GM23338 (cell line): ENCODE measurements at regions not wholly inside any gene's neighbourhood (a gene's known extent, or its start where the extent isn't known, plus 50 kb on each side); places are given as distances from the start of the nearest gene placed in this dataset.

ENCODE experiments used
- ATAC-seq: fragments of 200-7000 bp; cut with Tn5 transposase; 3 replicates; pipeline ENCODE4 v1.9.1; 2020
- DNase-seq: peaks from one replicate; pipeline ENCODE4 v3.0.0-alpha.2; 2015; ENCODE audit warnings: low spot score
- H2AFZ ChIP-seq: fragments of 200-600 bp; sonication (generic); 2 replicates; pipeline ENCODE4 v1.8.0; 2016; ENCODE audit warnings: antibody characterized with exemption, mild to moderate bottlenecking, moderate library complexity
- H3F3A ChIP-seq: fragments of 200-600 bp; sonication (generic); replicated peaks from 2 replicates; pipeline ENCODE4 v1.8.0; 2017; ENCODE audit warnings: antibody characterized with exemption, mixed run types, low read depth
- H3K27ac ChIP-seq: fragments of 200-600 bp; sonication (generic); 2 replicates; pipeline ENCODE4 v1.6.1; 2016; ENCODE audit warnings: low read depth
- H3K27me3 ChIP-seq: fragments of 200-600 bp; sonication (generic); 2 replicates; pipeline ENCODE4 v1.8.0; 2016; ENCODE audit warnings: mild to moderate bottlenecking, mixed run types, moderate library complexity; ENCODE audit not compliant: insufficient read depth
- H3K36me3 ChIP-seq: fragments of 200-600 bp; sonication (generic); 2 replicates; pipeline ENCODE4 v1.8.0; 2016; ENCODE audit warnings: mild to moderate bottlenecking; ENCODE audit not compliant: insufficient read depth
- H3K4me1 ChIP-seq: fragments of 200-600 bp; sonication (generic); 2 replicates; pipeline ENCODE4 v1.8.0; 2016; ENCODE audit warnings: mild to moderate bottlenecking, moderate library complexity; ENCODE audit not compliant: insufficient read depth
- H3K4me2 ChIP-seq: fragments of 200-600 bp; sonication (generic); 2 replicates; pipeline ENCODE4 v1.7.1; 2017; ENCODE audit warnings: mixed run types
- H3K4me3 ChIP-seq: fragments of 200-600 bp; sonication (generic); 2 replicates; pipeline ENCODE4 v1.6.1; 2016; ENCODE audit warnings: mixed run types
- H3K79me2 ChIP-seq: fragments of 200-600 bp; sonication (generic); replicated peaks from 2 replicates; pipeline ENCODE4 v1.8.0; 2017; ENCODE audit warnings: mild to moderate bottlenecking; ENCODE audit not compliant: insufficient read depth
- H3K9me2 ChIP-seq: fragments of 200-600 bp; sonication (generic); 2 replicates; pipeline ENCODE4 v1.8.0; 2017; ENCODE audit not compliant: insufficient read depth
- H4K20me1 ChIP-seq: fragments of 200-600 bp; sonication (generic); replicated peaks from 2 replicates; pipeline ENCODE4 v1.8.0; 2017; ENCODE audit warnings: mild to moderate bottlenecking; ENCODE audit not compliant: insufficient read depth
- H3K27ac Mint-ChIP-seq: 2 replicates; pipeline ENCODE4 v1.8.0; 2020; ENCODE audit warnings: inconsistent platforms, mild to moderate bottlenecking, moderate library complexity, mixed read lengths
- H3K27me3 Mint-ChIP-seq: 3 replicates; pipeline ENCODE4 v1.8.0; 2022; ENCODE audit warnings: low read depth, mild to moderate bottlenecking, moderate library complexity, mixed read lengths, inconsistent platforms; ENCODE audit not compliant: insufficient read depth, poor library complexity
- H3K36me3 Mint-ChIP-seq: 3 replicates; pipeline ENCODE4 v1.8.0; 2021; ENCODE audit warnings: low read depth, mild to moderate bottlenecking, inconsistent platforms, moderate library complexity, mixed read lengths
- H3K4me1 Mint-ChIP-seq: 3 replicates; pipeline ENCODE4 v1.8.0; 2020; ENCODE audit warnings: mild to moderate bottlenecking, inconsistent platforms, mixed read lengths
- H3K4me3 Mint-ChIP-seq: 3 replicates; pipeline ENCODE4 v1.8.0; 2021; ENCODE audit warnings: moderate library complexity, mild to moderate bottlenecking, inconsistent platforms, mixed read lengths
- H3K9me3 Mint-ChIP-seq: 3 replicates; pipeline ENCODE4 v1.8.0; 2020; ENCODE audit warnings: moderate library complexity, mild to moderate bottlenecking, inconsistent platforms, mixed read lengths
- CREB1 ChIP-seq: fragments of 250-450 bp; sonication (Bioruptor Pico); IDR thresholded peaks from 2 replicates; pipeline ENCODE4 v1.5.0; 2020; ENCODE audit warnings: low read depth, mild to moderate bottlenecking, moderate library complexity
- ETS1 ChIP-seq: IDR thresholded peaks from 2 replicates; pipeline ENCODE4 v1.6.1; 2016; ENCODE audit warnings: antibody characterized with exemption
- EZH2 ChIP-seq: fragments of 200-600 bp; sonication (generic); IDR thresholded peaks from one replicate; pipeline ENCODE4 v1.8.0; 2017; ENCODE audit warnings: antibody characterized with exemption, mild to moderate bottlenecking, low read depth; ENCODE audit not compliant: unreplicated experiment
- EZH2phosphoT487 ChIP-seq: fragments of 200-600 bp; sonication (generic); IDR thresholded peaks from one replicate; pipeline ENCODE4 v1.8.1; 2018; ENCODE audit warnings: antibody characterized with exemption; ENCODE audit not compliant: unreplicated experiment
- POLR2AphosphoS5 ChIP-seq: IDR thresholded peaks from 2 replicates; pipeline ENCODE4 v1.6.1; 2016; ENCODE audit warnings: antibody characterized with exemption, low read depth
- STAT1 ChIP-seq: IDR thresholded peaks from one replicate; pipeline ENCODE4 v1.6.1; 2016; ENCODE audit warnings: antibody characterized with exemption; ENCODE audit not compliant: unreplicated experiment
- ZNF114 ChIP-seq: fragments of 250-450 bp; sonication (Bioruptor Pico); IDR thresholded peaks from 2 replicates; pipeline ENCODE4 v1.5.0; 2020; ENCODE audit warnings: mild to moderate bottlenecking, moderate library complexity
- ZNF331 ChIP-seq: fragments of 250-450 bp; sonication (Bioruptor Pico); IDR thresholded peaks from 2 replicates; pipeline ENCODE4 v1.5.0; 2020; ENCODE audit warnings: low read depth, mild to moderate bottlenecking, moderate library complexity
- ZNF462 ChIP-seq: fragments of 250-450 bp; sonication (Bioruptor Pico); IDR thresholded peaks from 2 replicates; pipeline ENCODE4 v1.5.0; 2020; ENCODE audit warnings: mild to moderate bottlenecking, moderate library complexity
- TF ChIP-seq, protein P1 (sequence below): IDR thresholded peaks from one replicate; pipeline ENCODE4 v1.6.1; 2018; ENCODE audit warnings: antibody characterized with exemption; ENCODE audit not compliant: unreplicated experiment

DNA sequence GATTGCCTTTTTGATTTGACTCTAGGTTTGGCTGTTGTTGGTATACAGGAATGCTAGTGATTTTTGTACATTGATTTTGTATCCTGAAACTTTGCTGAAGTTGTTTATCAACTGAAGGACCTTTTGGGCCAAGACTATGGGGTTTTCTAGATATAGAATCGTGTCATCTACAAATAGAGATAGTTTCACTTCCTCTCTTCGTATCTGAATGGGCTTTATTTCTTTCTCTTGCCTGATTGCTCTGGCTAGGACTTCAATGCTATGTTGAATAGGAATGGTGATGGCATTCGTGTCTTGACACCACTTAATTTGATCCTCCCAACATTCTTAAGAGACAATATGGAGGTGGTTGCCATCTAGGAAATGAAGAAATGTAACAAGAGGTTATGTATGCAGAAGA is 388.1 kb upstream of the API5 start:
- H3K4me2 ChIP-seq, result no peak overlapping the region
- no peak overlapping the region for H3K27ac ChIP-seq
- DNase-seq, result no peak
- H3K79me2 ChIP-seq, result no peaks in the 10 kb centered on the region
- no peak overlapping the region for H3K4me3 ChIP-seq
- Mint-ChIP-seq H3K9me3 (peaks cover 99% of the 10 kb centered on the region), H3K4me1 (no peaks in the 10 kb centered on the region), H3K4me3 (no peak overlapping the region), H3K36me3 (peaks cover 13% of the 10 kb centered on the region; the same call in 1 of the 3 replicates), H3K27me3 (no peaks in the 10 kb centered on the region), H3K27ac (no peak overlapping the region)
- no peak overlapping the region for H2AFZ ChIP-seq
- no peaks in the 10 kb centered on the region for H3K27me3 ChIP-seq
- no peaks in the 10 kb centered on the region for H3K36me3 ChIP-seq
- ATAC-seq, result no peak
- no peaks in the 10 kb centered on the region for H4K20me1 ChIP-seq
- no peak for TF ChIP-seq ZNF114 (CRISPR knock-in tag)
- no peak for TF ChIP-seq POLR2AphosphoS5
- no peak for TF ChIP-seq EZH2
- TF ChIP-seq ZNF462 (CRISPR knock-in tag), result no peak
- TF ChIP-seq, protein P1, sequence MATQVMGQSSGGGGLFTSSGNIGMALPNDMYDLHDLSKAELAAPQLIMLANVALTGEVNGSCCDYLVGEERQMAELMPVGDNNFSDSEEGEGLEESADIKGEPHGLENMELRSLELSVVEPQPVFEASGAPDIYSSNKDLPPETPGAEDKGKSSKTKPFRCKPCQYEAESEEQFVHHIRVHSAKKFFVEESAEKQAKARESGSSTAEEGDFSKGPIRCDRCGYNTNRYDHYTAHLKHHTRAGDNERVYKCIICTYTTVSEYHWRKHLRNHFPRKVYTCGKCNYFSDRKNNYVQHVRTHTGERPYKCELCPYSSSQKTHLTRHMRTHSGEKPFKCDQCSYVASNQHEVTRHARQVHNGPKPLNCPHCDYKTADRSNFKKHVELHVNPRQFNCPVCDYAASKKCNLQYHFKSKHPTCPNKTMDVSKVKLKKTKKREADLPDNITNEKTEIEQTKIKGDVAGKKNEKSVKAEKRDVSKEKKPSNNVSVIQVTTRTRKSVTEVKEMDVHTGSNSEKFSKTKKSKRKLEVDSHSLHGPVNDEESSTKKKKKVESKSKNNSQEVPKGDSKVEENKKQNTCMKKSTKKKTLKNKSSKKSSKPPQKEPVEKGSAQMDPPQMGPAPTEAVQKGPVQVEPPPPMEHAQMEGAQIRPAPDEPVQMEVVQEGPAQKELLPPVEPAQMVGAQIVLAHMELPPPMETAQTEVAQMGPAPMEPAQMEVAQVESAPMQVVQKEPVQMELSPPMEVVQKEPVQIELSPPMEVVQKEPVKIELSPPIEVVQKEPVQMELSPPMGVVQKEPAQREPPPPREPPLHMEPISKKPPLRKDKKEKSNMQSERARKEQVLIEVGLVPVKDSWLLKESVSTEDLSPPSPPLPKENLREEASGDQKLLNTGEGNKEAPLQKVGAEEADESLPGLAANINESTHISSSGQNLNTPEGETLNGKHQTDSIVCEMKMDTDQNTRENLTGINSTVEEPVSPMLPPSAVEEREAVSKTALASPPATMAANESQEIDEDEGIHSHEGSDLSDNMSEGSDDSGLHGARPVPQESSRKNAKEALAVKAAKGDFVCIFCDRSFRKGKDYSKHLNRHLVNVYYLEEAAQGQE, result no peak
- TF ChIP-seq CREB1 (CRISPR knock-in tag), result no peak
- no peak for TF ChIP-seq ETS1
- TF ChIP-seq ZNF331 (CRISPR knock-in tag), result no peak
- TF ChIP-seq EZH2phosphoT487, result no peak
- TF ChIP-seq STAT1, result no peak
- no peaks in the 10 kb centered on the region for H3F3A ChIP-seq
- no peaks in the 10 kb centered on the region for H3K4me1 ChIP-seq
- H3K9me2 ChIP-seq, result no peaks in the 10 kb centered on the region
